SK-N-SH (cell line): ENCODE measurements at regions not wholly inside any gene's neighbourhood (a gene's known extent, or its start where the extent isn't known, plus 50 kb on each side); places are given as distances from the start of the nearest gene placed in this dataset.

Experiments
- CTCF ChIA-PET: fragments of 300-600, 350-600 bp; formaldehyde crosslinking; extraction: SDS; loops from one replicate; lab custom pipeline; 2021; lab: Yijun Ruan, JAX
- POLR2A ChIA-PET: fragments of 350-600 bp; sonication (Branson Sonifier 250); formaldehyde crosslinking; extraction: SDS; loops from one replicate; lab custom pipeline; 2020; ENCODE audit warnings: antibody characterized with exemption, inconsistent platforms; lab: Yijun Ruan, JAX
- DNase-seq: peaks from one replicate; pipeline ENCODE4 v3.0.0; 2012
- H2AFZ ChIP-seq: fragments of 200-600 bp; sonication (generic); 2 replicates; pipeline ENCODE4 v1.8.1; 2016; ENCODE audit warnings: antibody characterized with exemption, mild to moderate bottlenecking, low read depth
- H3F3A ChIP-seq: fragments of 200-600 bp; sonication (generic); replicated peaks from 2 replicates; pipeline ENCODE3; 2016; ENCODE audit warnings: antibody characterized with exemption, mild to moderate bottlenecking; ENCODE audit not compliant: insufficient read depth
- H3K27ac ChIP-seq, 2 experiments: fragments of 200-500 bp in 1 of 2; fragments of 200-600 bp in 1 of 2; sonication (Bioruptor generic) in 1 of 2; sonication (generic), shearing (Covaris generic) in 1 of 2; 2 replicates each; pipeline versions ENCODE4 v1.5.1 to v1.6.1; 2014 to 2016; ENCODE audit warnings: low read depth in 2 of 2, inconsistent platforms in 1 of 2, low read length in 1 of 2, mild to moderate bottlenecking in 1 of 2, mixed read lengths in 1 of 2
- H3K27me3 ChIP-seq: fragments of 200-600 bp; sonication (generic), shearing (Covaris generic); 2 replicates; pipeline ENCODE4 v1.6.1; 2016; ENCODE audit warnings: mixed run types; ENCODE audit not compliant: insufficient read depth
- H3K36me3 ChIP-seq, 2 experiments: fragments of 200-500 bp in 1 of 2; fragments of 200-600 bp in 1 of 2; sonication (Bioruptor generic) in 1 of 2; sonication (generic) in 1 of 2; replicated peaks in 1 of 2; 2 replicates each; pipeline versions ENCODE3 to v1.5.1; 2014 to 2016; ENCODE audit warnings: low read length in 1 of 2, mild to moderate bottlenecking in 1 of 2; ENCODE audit not compliant: insufficient read depth in 2 of 2, control insufficient read depth in 1 of 2
- H3K4me1 ChIP-seq, 2 experiments: fragments of 200-500 bp in 1 of 2; fragments of 200-600 bp in 1 of 2; sonication (Bioruptor generic) in 1 of 2; sonication (generic), shearing (Covaris generic) in 1 of 2; 2 replicates each; pipeline versions ENCODE4 v1.5.1 to v1.6.1; 2014 to 2016; ENCODE audit warnings: low read depth in 1 of 2, low read length in 1 of 2, mixed run types in 1 of 2; ENCODE audit not compliant: insufficient read depth in 2 of 2, control insufficient read depth in 1 of 2
- H3K4me2 ChIP-seq: fragments of 200-600 bp; sonication (generic), shearing (Covaris generic); 2 replicates; pipeline ENCODE4 v1.6.1; 2017; ENCODE audit warnings: mixed run types
- H3K4me3 ChIP-seq, 2 experiments: fragments of 200-500 bp in 1 of 2; fragments of 200-600 bp in 1 of 2; sonication (Bioruptor generic) in 1 of 2; sonication (generic), shearing (Covaris generic) in 1 of 2; 2 replicates each; pipeline versions ENCODE4 v1.5.1 to v1.8.1; 2014 to 2016; ENCODE audit warnings: low read depth in 2 of 2, inconsistent platforms in 1 of 2, low read length in 1 of 2, mild to moderate bottlenecking in 1 of 2, mixed read lengths in 1 of 2, moderate library complexity in 1 of 2
- H3K79me2 ChIP-seq: fragments of 200-600 bp; sonication (generic); 2 replicates; pipeline ENCODE4 v1.8.1; 2017; ENCODE audit warnings: mild to moderate bottlenecking; ENCODE audit not compliant: insufficient read depth
- H3K9ac ChIP-seq: fragments of 200-600 bp; sonication (generic); 2 replicates; pipeline ENCODE4 v1.6.1; 2017; ENCODE audit warnings: mixed run types
- H3K9me2 ChIP-seq: fragments of 200-600 bp; sonication (generic); 2 replicates; pipeline ENCODE4 v1.6.1; 2017; ENCODE audit warnings: mixed run types
- H3K9me3 ChIP-seq: fragments of 200-600 bp; sonication (generic); 2 replicates; pipeline ENCODE4 v1.6.1; 2017; ENCODE audit warnings: mixed run types, mild to moderate bottlenecking, moderate library complexity
- H4K20me1 ChIP-seq: fragments of 200-600 bp; sonication (generic); 2 replicates; pipeline ENCODE4 v1.6.1; 2017; ENCODE audit warnings: mild to moderate bottlenecking, mixed run types; ENCODE audit not compliant: insufficient read depth
- CHD2 ChIP-seq: fragments of 150-350 bp; IDR thresholded peaks from 2 replicates; pipeline ENCODE4 v1.6.1; 2018; ENCODE audit warnings: low read length; ENCODE audit not compliant: partially characterized antibody
- CTCF ChIP-seq: fragments of 200-600 bp; sonication (generic); IDR thresholded peaks from 2 replicates; pipeline ENCODE4 v1.6.1; 2017; ENCODE audit warnings: antibody characterized with exemption, mild to moderate bottlenecking, moderate library complexity
- ELF1 ChIP-seq: IDR thresholded peaks from 2 replicates; pipeline ENCODE4 v1.4.0; 2012
- EP300 ChIP-seq, 2 experiments: IDR thresholded peaks; 2 replicates each; pipeline versions ENCODE4 v1.4.0 to v1.6.1; 2012; ENCODE audit warnings: borderline replicate concordance in 1 of 2, low read depth in 1 of 2, low read length in 1 of 2
- EZH2phosphoT487 ChIP-seq: fragments of 200-600 bp; sonication (generic); IDR thresholded peaks from 2 replicates; pipeline ENCODE4 v1.6.1; 2017; ENCODE audit warnings: low read depth, mixed run types, mild to moderate bottlenecking, antibody characterized with exemption, moderate library complexity, borderline replicate concordance
- FOSL2 ChIP-seq: IDR thresholded peaks from 2 replicates; pipeline ENCODE4 v1.4.0; 2012; ENCODE audit warnings: low read depth, mild to moderate bottlenecking, moderate library complexity, borderline replicate concordance
- FOXJ3 ChIP-seq: sonication (generic); formaldehyde crosslinking; IDR thresholded peaks from 2 replicates; pipeline ENCODE4 v1.5.1; 2020; ENCODE audit warnings: mild to moderate bottlenecking, missing genetic modification reagents
- IRF3 ChIP-seq: fragments of 150-350 bp; IDR thresholded peaks from 2 replicates; pipeline ENCODE4 v1.6.1; 2016; ENCODE audit warnings: mild to moderate bottlenecking, low read depth, low read length
- JUND ChIP-seq: IDR thresholded peaks from 2 replicates; pipeline ENCODE4 v1.4.0; 2012
- MEF2A ChIP-seq: IDR thresholded peaks from 2 replicates; pipeline ENCODE4 v1.4.0; 2012; ENCODE audit warnings: low read depth, borderline replicate concordance
- NFIC ChIP-seq: IDR thresholded peaks from 2 replicates; pipeline ENCODE4 v1.4.0; 2012; ENCODE audit warnings: borderline replicate concordance
- NRF1 ChIP-seq: IDR thresholded peaks from 2 replicates; pipeline ENCODE4 v1.6.1; 2012; ENCODE audit warnings: low read depth, mild to moderate bottlenecking, low read length
- PBX3 ChIP-seq: IDR thresholded peaks from 2 replicates; pipeline ENCODE4; 2012
- POLR2AphosphoS5 ChIP-seq: IDR thresholded peaks from 2 replicates; pipeline ENCODE4 v1.6.1; 2012; ENCODE audit warnings: low read depth, low read length
- RAD21 ChIP-seq: IDR thresholded peaks from 2 replicates; pipeline ENCODE4 v1.6.1; 2012; ENCODE audit warnings: mild to moderate bottlenecking, low read length
- REST ChIP-seq: IDR thresholded peaks from 2 replicates; pipeline ENCODE4 v1.6.1; 2012; ENCODE audit warnings: mild to moderate bottlenecking, low read depth, low read length, moderate library complexity
- RXRA ChIP-seq: IDR thresholded peaks from 2 replicates; pipeline ENCODE4 v1.4.0; 2012; ENCODE audit warnings: low read depth, mild to moderate bottlenecking, borderline replicate concordance
- SMC3 ChIP-seq: IDR thresholded peaks from 2 replicates; pipeline ENCODE4 v1.6.1; 2012; ENCODE audit warnings: low read depth, low read length, improper control_type of control experiment
- TAF1 ChIP-seq: IDR thresholded peaks from 2 replicates; pipeline ENCODE4 v1.6.1; 2012; ENCODE audit warnings: low read depth, mild to moderate bottlenecking, low read length, moderate library complexity, borderline replicate concordance
- TEAD4 ChIP-seq: IDR thresholded peaks from 2 replicates; pipeline ENCODE4 v1.4.0; 2012; ENCODE audit warnings: mild to moderate bottlenecking, borderline replicate concordance; ENCODE audit not compliant: insufficient read depth
- YY1 ChIP-seq: IDR thresholded peaks from 2 replicates; pipeline ENCODE4 v1.4.0; 2012; ENCODE audit warnings: low read depth, mild to moderate bottlenecking
- WGBS: methylation state at CpG from one replicate; pipeline ENCODE4 v1.1.6; 2017; ENCODE audit warnings: low lambda C conversion rate; 5-methylcytosine and 5-hydroxymethylcytosine counted together

- CTCF ChIA-PET = no interaction called here
- H2AFZ ChIP-seq = no peak overlapping the region
- DNase-seq = no peak
- H3K9ac ChIP-seq = no peak overlapping the region
- 0 out of 2 replicates have a peak, but pooled peaks cover 9% of the 10 kb centered on the region for H3K9me3 ChIP-seq
- peak overlapping the region in 1 of 2 experiments; percentile 55; a peak in 1 of 4 replicates for H3K27ac ChIP-seq
- H4K20me1 ChIP-seq = 0 out of 2 replicates have a peak, but pooled peaks cover 4% of the 10 kb centered on the region
- POLR2A ChIA-PET = no interaction called here
- WGBS = 78% methylated on average over 8 of the region's 8 CpGs
- TF ChIP-seq ELF1 (no peak), TAF1 (no peak), NFIC (no peak)
- peaks cover 14% of the 10 kb centered on the region for H3F3A ChIP-seq
- H3K79me2 ChIP-seq = no peaks in the 10 kb centered on the region
- no peak overlapping the region for H3K4me2 ChIP-seq
- no peaks in the 10 kb centered on the region for H3K36me3 ChIP-seq
- peaks cover 0 to 10% of the 10 kb centered on the region in 2 experiments; a peak in 2 of 4 replicates for H3K4me1 ChIP-seq
- no peaks in the 10 kb centered on the region for H3K27me3 ChIP-seq
- H3K4me3 ChIP-seq = no peak overlapping the region
- no peaks in the 10 kb centered on the region for H3K9me2 ChIP-seq
These were observed 722.8 kb upstream of the GRAMD2B start for GRCh38 chr5:125700380-125700861.

GRCh38 chr5:125703616-125704015 lies 719.6 kb upstream of the GRAMD2B start:
- H3K4me1 ChIP-seq = peaks cover 0 to 5% of the 10 kb centered on the region in 2 experiments; a peak in 2 of 4 replicates
- no peaks in the 10 kb centered on the region for H3K27me3 ChIP-seq
- no peak overlapping the region for H3K4me3 ChIP-seq
- H3K9me3 ChIP-seq = 0 out of 2 replicates have a peak, but pooled peaks cover 9% of the 10 kb centered on the region
- TF ChIP-seq TEAD4 = no peak
- no peak for TF ChIP-seq CTCF
- no peak for TF ChIP-seq PBX3
- TF ChIP-seq NRF1 = no peak
- no peak for TF ChIP-seq MEF2A
- TF ChIP-seq IRF3 = no peak
- TF ChIP-seq RXRA = no peak
- TF ChIP-seq FOXJ3 = no peak
- TF ChIP-seq ELF1 = no peak
- TF ChIP-seq EP300 (IDR thresholded peaks at IDR 0.05; ENCODE audit: borderline replicate concordance in 1 of 2, low read depth in 1 of 2, low read length in 1 of 2) = no peak
- TF ChIP-seq JUND = no peak
- no peak for TF ChIP-seq TAF1
- no peak for TF ChIP-seq RAD21
- no peak for TF ChIP-seq YY1
- TF ChIP-seq REST = no peak
- no peak for TF ChIP-seq POLR2AphosphoS5
- TF ChIP-seq FOSL2 = no peak
- TF ChIP-seq EZH2phosphoT487 = no peak
- no peak for TF ChIP-seq CHD2
- no peak for TF ChIP-seq SMC3
- DNase-seq = no peak
- H4K20me1 ChIP-seq = no peaks in the 10 kb centered on the region
- H3K9me2 ChIP-seq = no peaks in the 10 kb centered on the region
- POLR2A ChIA-PET = no interaction called here
- no peak overlapping the region for H3K27ac ChIP-seq
- no peak overlapping the region for H3K9ac ChIP-seq
- H3F3A ChIP-seq = no peaks in the 10 kb centered on the region
- H3K79me2 ChIP-seq = no peaks in the 10 kb centered on the region
- no peaks in the 10 kb centered on the region for H3K36me3 ChIP-seq
- CTCF ChIA-PET = no interaction called here
- no peak overlapping the region for H2AFZ ChIP-seq
- no peak overlapping the region for H3K4me2 ChIP-seq
